ENCODE measurements at regions not wholly inside any gene's neighbourhood (a gene's known extent, or its start where the extent isn't known, plus 50 kb on each side); places are given as distances from the start of the nearest gene placed in this dataset.

- 85% methylated on average over 3 of the region's 3 CpGs for WGBS (ENCODE audit: missing lambda C conversion rate)
- H3K4me3 ChIP-seq = no peak overlapping the region
- POLR2A ChIA-PET = no interaction called here
- TF ChIP-seq RAD21 (conservative IDR thresholded peaks at IDR 0.05 in 1 of 2, IDR thresholded peaks at IDR 0.05 in 1 of 2) (no peak), EP300 (IDR thresholded peaks at IDR 0.05) (no peak), TP53 (CRISPR knock-in tag; IDR thresholded peaks at IDR 0.05) (no peak)
- no peak overlapping the region for H3K4me2 ChIP-seq
- H3K4me1 ChIP-seq = peaks cover 8% of the 10 kb centered on the region; the same call in 2 of the 3 replicates
- H3K27ac ChIP-seq = no peak overlapping the region
- H3K9me3 ChIP-seq = no peaks in the 10 kb centered on the region
- DNase-seq (ENCODE audit: low read depth in 1 of 2, low spot score in 1 of 2) (no peak), FAIRE-seq (no peak), ATAC-seq (no peak; a peak in 1 of 6 replicates)
- CTCF ChIA-PET = no interaction called here
Measured at GRCh38 chr5:58918021-58918729, 335.3 kb downstream of the RAB3C start.

All from A549 (cell line).